NB4 (cell line): ENCODE measurements at regions not wholly inside any gene's neighbourhood (a gene's known extent, or its start where the extent isn't known, plus 50 kb on each side); places are given as distances from the start of the nearest gene placed in this dataset.
"Not testable (repeated sequence)": the region's sequence is repeated elsewhere in the genome, so short reads cannot be mapped to it uniquely, and the experiment has no call there.

ENCODE experiments used
- DNase-seq: peaks from one replicate; pipeline ENCODE4 v3.0.0; 2010; ENCODE audit warnings: low read depth
- H3K4me3 ChIP-seq: one replicate; pipeline ENCODE4 v1.5.1; 2011; ENCODE audit warnings: mild to moderate bottlenecking, low read depth, low read length, moderate library complexity
- CTCF ChIP-seq: IDR thresholded peaks from one replicate; pipeline ENCODE4 v1.5.1; 2012; ENCODE audit warnings: low read depth, low read length
- MAX ChIP-seq: IDR thresholded peaks from 2 replicates; pipeline ENCODE4 v1.6.1; 2011; ENCODE audit warnings: low read depth, low read length
- MYC ChIP-seq: IDR thresholded peaks from 2 replicates; pipeline ENCODE4 v1.6.1; 2011; ENCODE audit warnings: low read depth, low read length
- POLR2A ChIP-seq: IDR thresholded peaks from 2 replicates; pipeline ENCODE4 v1.6.1; 2011; ENCODE audit warnings: mild to moderate bottlenecking; ENCODE audit not compliant: insufficient read length; ENCODE audit errors: extremely low read depth

- no peak for DNase-seq
- no peak overlapping the region for H3K4me3 ChIP-seq
- no peak for TF ChIP-seq POLR2A
- TF ChIP-seq MYC = no peak
- no peak for TF ChIP-seq CTCF
- no peak for TF ChIP-seq MAX
Observed at GRCh38 chr3:106108925-106109324, 240.1 kb upstream of the CBLB start.

GRCh38 chr3:106112561-106112960 lies 243.7 kb upstream of the CBLB start:
- DNase-seq, H3K4me3 ChIP-seq: not testable (repeated sequence)

GRCh38 chr3:106113747-106114146 lies 244.9 kb upstream of the CBLB start:
- H3K4me3 ChIP-seq = no peak overlapping the region
- no peak for DNase-seq
- TF ChIP-seq CTCF = no peak
- no peak for TF ChIP-seq POLR2A
- TF ChIP-seq MYC = no peak
- TF ChIP-seq MAX = no peak

- no peak for TF ChIP-seq MYC
- no peak for TF ChIP-seq CTCF
- TF ChIP-seq MAX = no peak
- TF ChIP-seq POLR2A = no peak
- no peak overlapping the region for H3K4me3 ChIP-seq
- DNase-seq = no peak
Observed at GRCh38 chr3:106114220-106114619, 245.4 kb upstream of the CBLB start.

GRCh38 chr3:106114848-106115247 lies 246.0 kb upstream of the CBLB start:
- H3K4me3 ChIP-seq = no peak overlapping the region
- no peak for DNase-seq
- TF ChIP-seq CTCF (no peak), MAX (no peak), POLR2A (no peak), MYC (no peak)

GRCh38 chr3:106115557-106115956 lies 246.7 kb upstream of the CBLB start:
- DNase-seq = no peak
- H3K4me3 ChIP-seq = no peak overlapping the region
- no peak for TF ChIP-seq MYC
- TF ChIP-seq POLR2A = no peak
- TF ChIP-seq MAX = no peak
- no peak for TF ChIP-seq CTCF
